UCSD-AML1 (cell line): ENCODE measurements at regions not wholly inside any gene's neighbourhood (a gene's known extent, or its start where the extent isn't known, plus 50 kb on each side); places are given as distances from the start of the nearest gene placed in this dataset.

Source experiments
- DNase-seq: peaks from one replicate; lab custom pipeline; 2025; ENCODE audit not compliant: unreplicated experiment; lab: John Stamatoyannopoulos, UW

GRCh38 chr5:175246889-175247520, 197.0 kb downstream of the DRD1 start:
- DNase-seq, result no peak

- DNase-seq, result no peak
Observed at GRCh38 chr5:175246242-175246888, 197.6 kb downstream of the DRD1 start.

DNA sequence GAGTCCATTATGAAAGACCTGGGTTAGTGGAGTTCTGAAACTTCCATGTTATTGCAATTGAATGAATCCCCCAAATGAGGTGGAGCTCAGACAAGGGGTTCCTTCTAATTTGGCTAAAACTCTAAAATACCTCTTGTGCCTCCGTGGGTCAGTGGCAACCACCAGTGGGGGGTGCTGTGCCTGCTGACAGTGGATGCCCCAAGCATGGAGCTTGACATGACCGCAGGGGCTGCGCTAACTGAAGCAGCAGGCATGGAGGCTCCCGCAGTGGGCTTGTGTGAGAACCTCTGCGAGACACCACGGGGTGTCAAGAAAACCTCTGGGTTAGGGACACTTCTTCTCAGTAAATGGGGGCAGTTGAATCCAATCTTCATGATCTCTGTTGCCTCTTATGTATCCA, 200.5 kb downstream of the DRD1 start:
- DNase-seq, result no peak

DNA sequence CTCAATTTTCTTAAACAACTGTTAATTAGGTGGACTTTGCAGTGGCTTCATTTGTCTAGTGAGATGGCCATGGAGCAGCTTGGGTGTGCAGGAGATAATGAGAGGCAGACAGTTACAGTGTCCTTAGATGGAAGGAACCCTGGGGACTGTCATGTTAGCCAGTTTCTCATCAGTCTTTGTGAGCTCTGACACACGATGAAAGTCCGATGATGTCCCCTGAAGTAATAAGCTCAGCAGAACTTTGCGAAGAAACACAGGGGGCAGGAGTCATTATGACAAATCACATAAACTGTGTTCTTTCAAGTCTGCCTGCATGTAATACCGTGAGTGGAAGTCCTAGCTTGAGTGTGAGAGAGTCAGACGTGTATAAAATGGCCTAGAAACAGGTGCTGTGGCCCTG, 201.8 kb downstream of the DRD1 start:
- DNase-seq, result no peak

DNA sequence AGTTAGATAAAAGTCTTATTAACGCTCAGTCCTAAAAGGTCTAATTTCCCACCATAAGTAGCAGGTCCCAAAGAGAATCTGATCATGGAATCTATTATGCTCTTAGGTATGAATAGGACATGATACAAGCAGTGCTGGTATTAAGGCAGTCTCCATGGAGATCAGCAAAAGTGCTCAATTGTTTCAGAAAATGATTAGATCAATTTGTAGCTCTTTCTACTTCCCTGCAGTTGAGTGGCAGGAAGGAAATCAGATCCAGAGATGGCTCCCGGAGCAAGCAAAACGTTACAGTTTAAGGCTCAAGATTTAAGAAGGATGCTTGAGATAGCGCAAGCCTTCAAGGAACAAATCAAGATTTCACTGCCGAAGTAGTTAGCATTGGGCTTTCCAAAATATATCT, 205.7 kb downstream of the DRD1 start:
- no peak for DNase-seq

DNA sequence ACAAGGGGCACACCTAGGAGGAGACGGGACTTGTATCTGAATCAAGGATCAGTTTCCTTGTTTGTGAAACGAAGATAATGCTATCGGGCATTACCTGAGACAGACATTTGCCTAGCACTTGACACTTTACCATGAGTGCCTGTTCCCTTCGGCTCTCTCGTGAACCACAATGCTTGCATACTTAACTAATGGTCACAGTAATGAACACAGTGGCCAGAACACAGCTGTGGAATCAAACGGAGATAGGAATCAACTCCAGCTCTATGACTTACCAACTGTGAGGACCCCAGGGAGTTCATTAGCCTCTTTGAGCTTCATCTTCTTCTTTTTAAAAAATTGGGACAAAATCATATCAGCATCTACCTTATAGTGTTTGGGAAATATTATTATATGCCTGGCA, 207.8 kb downstream of the DRD1 start:
- no peak for DNase-seq

GRCh38 chr5:175235251-175235960, 208.6 kb downstream of the DRD1 start:
- DNase-seq, result no peak

- DNase-seq, result no peak
Observed at GRCh38 chr5:175230299-175230698, 213.7 kb downstream of the DRD1 start.

DNA sequence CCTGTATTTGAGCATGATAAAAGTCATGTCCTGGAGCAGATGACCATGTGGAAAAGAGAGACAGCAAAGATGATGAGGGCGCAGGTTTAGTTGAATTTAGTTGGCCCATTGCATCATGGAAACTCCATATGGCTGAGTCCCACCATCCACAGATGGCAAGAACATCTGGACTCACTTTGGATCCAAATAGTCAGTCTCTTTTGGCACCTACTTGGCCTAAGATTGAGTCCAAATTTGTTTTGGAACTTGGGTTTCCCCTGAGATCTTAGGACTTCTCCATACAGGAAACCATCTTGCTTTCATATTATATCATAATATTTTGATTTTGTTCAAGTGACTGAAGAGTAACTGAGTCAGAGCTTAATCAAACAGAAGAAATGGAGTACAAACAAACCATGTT, 217.5 kb downstream of the DRD1 start:
- no peak for DNase-seq

- no peak for DNase-seq
Observed at GRCh38 chr5:175223291-175223690, 220.7 kb downstream of the DRD1 start.

- DNase-seq, result no peak
Observed at GRCh38 chr5:175222621-175223020, 221.4 kb downstream of the DRD1 start.

GRCh38 chr5:175220549-175220948, 223.4 kb downstream of the DRD1 start:
- no peak for DNase-seq

- DNase-seq, result no peak
Observed at GRCh38 chr5:175219366-175219765, 224.6 kb downstream of the DRD1 start.

- no peak for DNase-seq
Observed at GRCh38 chr5:175216991-175217390, 227.0 kb downstream of the DRD1 start.

DNA sequence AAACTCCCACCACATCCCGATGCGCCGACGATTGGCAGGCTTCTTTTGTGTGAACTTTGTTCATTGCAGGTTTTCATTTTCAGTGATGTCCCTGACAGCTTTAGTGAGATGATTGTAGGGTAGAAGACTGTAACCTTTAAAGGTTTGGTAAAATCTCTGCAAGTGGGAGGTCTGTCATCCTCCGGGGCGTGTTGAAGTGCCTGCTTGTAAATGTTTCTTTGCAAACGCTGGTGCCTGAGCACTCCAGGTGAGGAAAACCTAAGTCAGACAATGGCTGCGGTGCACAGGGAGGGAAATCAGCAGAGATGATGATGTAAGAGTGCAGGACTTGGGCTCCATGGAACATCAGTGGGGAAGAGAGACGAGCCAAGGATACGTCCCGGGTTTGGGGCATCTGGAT, 228.1 kb downstream of the DRD1 start:
- no peak for DNase-seq

DNA sequence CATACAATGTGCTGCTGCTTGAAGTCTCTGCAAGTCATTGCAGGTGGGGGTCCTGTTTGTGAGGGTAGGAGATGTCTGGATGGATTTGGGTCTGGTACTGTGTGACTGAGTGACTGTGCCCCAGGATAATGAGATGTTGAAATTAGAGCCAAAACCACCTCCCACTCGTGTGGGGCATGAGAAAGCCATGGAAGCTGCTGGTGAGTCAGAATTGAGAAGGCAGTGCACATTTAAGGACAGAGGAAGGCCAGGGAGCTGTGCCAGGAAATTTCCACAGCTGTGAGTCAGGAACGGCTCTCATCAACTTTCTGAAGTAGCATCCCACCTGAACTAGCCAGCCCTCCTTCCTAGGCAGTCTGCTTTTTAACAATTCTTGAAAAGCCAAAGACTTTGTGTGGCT, 229.8 kb downstream of the DRD1 start:
- no peak for DNase-seq

- DNase-seq, result no peak
Observed at GRCh38 chr5:175211956-175212756, 231.8 kb downstream of the DRD1 start.

- DNase-seq, result no peak
Observed at GRCh38 chr5:175207321-175208040, 236.5 kb downstream of the DRD1 start.

DNA sequence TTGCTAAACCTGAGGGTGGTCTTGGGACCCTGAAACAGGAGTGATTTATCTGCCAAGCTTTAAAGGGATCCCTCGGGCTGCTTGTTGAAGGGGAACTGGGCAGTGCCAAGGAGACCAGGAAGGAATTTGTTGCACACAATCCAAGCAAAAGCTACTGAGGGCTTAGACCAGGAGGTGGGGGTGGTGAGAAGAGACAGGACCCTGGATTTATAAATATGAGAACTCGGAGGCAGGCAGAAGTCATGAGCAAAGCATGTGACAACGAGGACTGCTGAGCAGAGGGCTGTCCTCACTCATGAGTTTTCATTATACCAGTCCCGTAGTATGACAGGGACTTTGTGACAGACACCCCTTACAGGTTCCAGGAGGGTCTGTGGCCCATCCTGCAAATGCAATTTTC, 237.3 kb downstream of the DRD1 start:
- DNase-seq, result no peak

DNA sequence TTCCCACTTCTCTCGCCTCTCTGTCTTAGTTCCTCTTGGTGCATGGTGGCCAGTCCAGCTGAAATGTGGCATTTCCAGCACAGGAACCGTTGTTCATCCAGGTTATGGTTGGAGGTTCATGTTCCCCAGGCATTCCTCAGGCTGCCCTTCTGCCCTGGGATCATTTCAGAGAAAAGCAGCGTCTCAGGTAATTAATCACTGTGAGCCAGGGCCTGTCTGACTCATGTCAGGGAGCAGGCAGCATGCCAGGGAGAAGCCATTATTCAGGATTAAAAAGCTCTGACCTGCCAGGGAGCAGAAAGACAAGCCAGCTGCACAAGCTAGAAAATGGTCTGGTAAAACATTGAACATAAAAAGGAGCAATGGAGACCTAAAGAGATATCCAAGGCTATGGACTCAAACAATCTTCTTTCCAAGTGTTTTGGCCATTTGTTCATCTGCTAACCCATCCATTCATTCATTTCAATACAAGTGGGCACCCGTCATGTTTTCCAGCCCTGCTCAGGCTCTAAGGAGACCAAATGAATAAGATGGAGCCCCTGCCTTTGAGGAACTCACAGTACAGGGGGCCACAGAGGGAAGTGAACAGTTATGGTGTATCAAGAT, 241.4 kb downstream of the DRD1 start:
- DNase-seq, result no peak

GRCh38 chr5:175201393-175201792, 242.6 kb downstream of the DRD1 start:
- DNase-seq, result no peak
